Hepatic stellate cell (primary cell): ENCODE measurements at regions not wholly inside any gene's neighbourhood (a gene's known extent, or its start where the extent isn't known, plus 50 kb on each side); places are given as distances from the start of the nearest gene placed in this dataset.

Source experiments
- DNase-seq: peaks from one replicate; pipeline ENCODE4 v3.0.0; 2011; ENCODE audit warnings: low spot score

GRCh38 chr6:102562713-102563112, 1169.2 kb downstream of the GRIK2 start:
- DNase-seq, result no peak

GRCh38 chr6:102553214-102553613, 1159.7 kb downstream of the GRIK2 start:
- DNase-seq, result no peak

GRCh38 chr6:102549221-102549874, 1155.8 kb downstream of the GRIK2 start:
- no peak for DNase-seq

- DNase-seq, result no peak
These were observed 1131.8 kb downstream of the GRIK2 start for GRCh38 chr6:102525336-102525735.

- DNase-seq, result no peak
These were observed 1127.5 kb downstream of the GRIK2 start for GRCh38 chr6:102520966-102521365.

- no peak for DNase-seq
These were observed 1124.0 kb downstream of the GRIK2 start for GRCh38 chr6:102517506-102517905.

- DNase-seq, result no peak
These were observed 1108.1 kb downstream of the GRIK2 start for GRCh38 chr6:102501615-102502014.

GRCh38 chr6:102494808-102495207, 1101.3 kb downstream of the GRIK2 start:
- DNase-seq, result no peak

GRCh38 chr6:102493485-102493884, 1100.0 kb downstream of the GRIK2 start:
- no peak for DNase-seq

GRCh38 chr6:102488729-102489128, 1095.2 kb downstream of the GRIK2 start:
- no peak for DNase-seq

GRCh38 chr6:102485480-102485879, 1092.0 kb downstream of the GRIK2 start:
- no peak for DNase-seq

- DNase-seq, result no peak
These were observed 1080.7 kb downstream of the GRIK2 start for GRCh38 chr6:102474041-102474807.

GRCh38 chr6:102458990-102459389, 1065.5 kb downstream of the GRIK2 start:
- DNase-seq, result no peak

- no peak for DNase-seq
These were observed 1044.7 kb downstream of the GRIK2 start for GRCh38 chr6:102438171-102438570.

- DNase-seq, result no peak
These were observed 1024.0 kb downstream of the GRIK2 start for GRCh38 chr6:102417368-102417998.

- DNase-seq, result no peak
These were observed 1022.4 kb downstream of the GRIK2 start for GRCh38 chr6:102415891-102416290.

- DNase-seq, result no peak
These were observed 1018.3 kb downstream of the GRIK2 start for GRCh38 chr6:102411796-102412195.

GRCh38 chr6:102407886-102408741, 1014.6 kb downstream of the GRIK2 start:
- no peak for DNase-seq

GRCh38 chr6:102405860-102406259, 1012.4 kb downstream of the GRIK2 start:
- no peak for DNase-seq

- no peak for DNase-seq
These were observed 1009.3 kb downstream of the GRIK2 start for GRCh38 chr6:102402635-102403329.

GRCh38 chr6:102398788-102399390, 1005.4 kb downstream of the GRIK2 start:
- DNase-seq, result no peak
